NCI-H2171 (cell line): ENCODE measurements at regions not wholly inside any gene's neighbourhood (a gene's known extent, or its start where the extent isn't known, plus 50 kb on each side); places are given as distances from the start of the nearest gene placed in this dataset.
"Not testable (repeated sequence)": the region's sequence is repeated elsewhere in the genome, so short reads cannot be mapped to it uniquely, and the experiment has no call there.

Experiments
- DNase-seq: peaks from one replicate; lab custom pipeline; 2025; lab: John Stamatoyannopoulos, UW

GRCh38 chr9:82790875-82791274, 272.1 kb downstream of the RASEF start:
- DNase-seq, result no peak

GRCh38 chr9:82791692-82792091, 271.2 kb downstream of the RASEF start:
- no peak for DNase-seq

- DNase-seq, result peak; percentile 90
Measured at GRCh38 chr9:82797534-82797933, 265.4 kb downstream of the RASEF start.

GRCh38 chr9:82799286-82799685, 263.7 kb downstream of the RASEF start:
- no peak for DNase-seq

GRCh38 chr9:82805027-82805426, 257.9 kb downstream of the RASEF start:
- peak; percentile 8 for DNase-seq

- no peak for DNase-seq
Measured at GRCh38 chr9:82808478-82808877, 254.5 kb downstream of the RASEF start.

GRCh38 chr9:82810915-82811314, 252.0 kb downstream of the RASEF start:
- DNase-seq, result no peak

- no peak for DNase-seq
Measured at GRCh38 chr9:82819260-82819659, 243.7 kb downstream of the RASEF start.

- DNase-seq, result no peak
Measured at GRCh38 chr9:82820186-82820585, 242.8 kb downstream of the RASEF start.

- peak; percentile 14 for DNase-seq
Measured at GRCh38 chr9:82829818-82830217, 233.1 kb downstream of the RASEF start.

GRCh38 chr9:82865524-82865923, 197.4 kb downstream of the RASEF start:
- DNase-seq, result no peak

- no peak for DNase-seq
Measured at GRCh38 chr9:82880336-82881050, 182.4 kb downstream of the RASEF start.

GRCh38 chr9:82882138-82882537, 180.8 kb downstream of the RASEF start:
- DNase-seq, result no peak

GRCh38 chr9:82882748-82883147, 180.2 kb downstream of the RASEF start:
- DNase-seq, result no peak

- no peak for DNase-seq
Measured at GRCh38 chr9:82883436-82883835, 179.5 kb downstream of the RASEF start.

GRCh38 chr9:82883974-82884373, 179.0 kb downstream of the RASEF start:
- not testable (repeated sequence) for DNase-seq

GRCh38 chr9:82890401-82890800, 172.5 kb downstream of the RASEF start:
- DNase-seq, result no peak

GRCh38 chr9:82890865-82891264, 172.1 kb downstream of the RASEF start:
- no peak for DNase-seq

- DNase-seq, result no peak
Measured at GRCh38 chr9:82891321-82891720, 171.6 kb downstream of the RASEF start.

- no peak for DNase-seq
Measured at GRCh38 chr9:82893549-82893948, 169.4 kb downstream of the RASEF start.

GRCh38 chr9:82894548-82894947, 168.4 kb downstream of the RASEF start:
- DNase-seq, result no peak

- peak; percentile 24 for DNase-seq
Measured at GRCh38 chr9:82894961-82895821, 167.8 kb downstream of the RASEF start.

GRCh38 chr9:82895822-82896110, 167.2 kb downstream of the RASEF start:
- no peak for DNase-seq

- no peak for DNase-seq
Measured at GRCh38 chr9:82903503-82903902, 159.4 kb downstream of the RASEF start.
